ENCODE measurements at regions not wholly inside any gene's neighbourhood (a gene's known extent, or its start where the extent isn't known, plus 50 kb on each side); places are given as distances from the start of the nearest gene placed in this dataset.

- peaks cover 24% of the 10 kb centered on the region for H3K27me3 ChIP-seq (ENCODE audit: low read depth, low read length)
Observed at GRCh38 chr16:55943267-55943666, 68.1 kb upstream of the CES5A start.

GRCh38 chr16:55942821-55943220 is 67.6 kb upstream of the CES5A start:
- H3K27ac ChIP-seq (ENCODE audit: low read length), result no peak overlapping the region
- TF ChIP-seq, protein P1, sequence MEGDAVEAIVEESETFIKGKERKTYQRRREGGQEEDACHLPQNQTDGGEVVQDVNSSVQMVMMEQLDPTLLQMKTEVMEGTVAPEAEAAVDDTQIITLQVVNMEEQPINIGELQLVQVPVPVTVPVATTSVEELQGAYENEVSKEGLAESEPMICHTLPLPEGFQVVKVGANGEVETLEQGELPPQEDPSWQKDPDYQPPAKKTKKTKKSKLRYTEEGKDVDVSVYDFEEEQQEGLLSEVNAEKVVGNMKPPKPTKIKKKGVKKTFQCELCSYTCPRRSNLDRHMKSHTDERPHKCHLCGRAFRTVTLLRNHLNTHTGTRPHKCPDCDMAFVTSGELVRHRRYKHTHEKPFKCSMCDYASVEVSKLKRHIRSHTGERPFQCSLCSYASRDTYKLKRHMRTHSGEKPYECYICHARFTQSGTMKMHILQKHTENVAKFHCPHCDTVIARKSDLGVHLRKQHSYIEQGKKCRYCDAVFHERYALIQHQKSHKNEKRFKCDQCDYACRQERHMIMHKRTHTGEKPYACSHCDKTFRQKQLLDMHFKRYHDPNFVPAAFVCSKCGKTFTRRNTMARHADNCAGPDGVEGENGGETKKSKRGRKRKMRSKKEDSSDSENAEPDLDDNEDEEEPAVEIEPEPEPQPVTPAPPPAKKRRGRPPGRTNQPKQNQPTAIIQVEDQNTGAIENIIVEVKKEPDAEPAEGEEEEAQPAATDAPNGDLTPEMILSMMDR (IDR thresholded peaks at IDR 0.05; ENCODE audit: low read depth, low read length), result no peak
- no peak for TF ChIP-seq EZH2phosphoT487 (IDR thresholded peaks at IDR 0.05; ENCODE audit: low read depth)
- no peaks in the 10 kb centered on the region for H3K9me3 ChIP-seq (ENCODE audit: insufficient read depth, low read length)
- H3K79me2 ChIP-seq (ENCODE audit: low read length), result no peaks in the 10 kb centered on the region
- H3K4me1 ChIP-seq (ENCODE audit: low read length), result no peaks in the 10 kb centered on the region
- peaks cover 21% of the 10 kb centered on the region for H3K27me3 ChIP-seq (ENCODE audit: low read depth, low read length)
- no peak overlapping the region for H2AFZ ChIP-seq (ENCODE audit: low read depth, low read length)
- no peaks in the 10 kb centered on the region for H3K36me3 ChIP-seq (replicated peaks; ENCODE audit: low read depth, low read length)
- no peak overlapping the region for H3K4me2 ChIP-seq (ENCODE audit: low read length)
- no peaks in the 10 kb centered on the region for H4K20me1 ChIP-seq (ENCODE audit: insufficient read depth, low read length)
- H3K9ac ChIP-seq (ENCODE audit: low read length), result no peak overlapping the region
- no peak overlapping the region for H3K4me3 ChIP-seq (ENCODE audit: low read length)

More at GRCh38 chr16:55943267-55943666, 68.1 kb upstream of the CES5A start:
- Histone ChIP-seq H3K36me3 (replicated peaks; ENCODE audit: low read depth, low read length) (no peaks in the 10 kb centered on the region), H3K9ac (ENCODE audit: low read length) (no peak overlapping the region), H3K27ac (ENCODE audit: low read length) (no peak overlapping the region), H3K79me2 (ENCODE audit: low read length) (no peaks in the 10 kb centered on the region), H4K20me1 (ENCODE audit: insufficient read depth, low read length) (no peaks in the 10 kb centered on the region), H3K4me1 (ENCODE audit: low read length) (no peaks in the 10 kb centered on the region), H3K4me3 (ENCODE audit: low read length) (no peak overlapping the region), H3K9me3 (ENCODE audit: insufficient read depth, low read length) (no peaks in the 10 kb centered on the region), H2AFZ (ENCODE audit: low read depth, low read length) (no peak overlapping the region), H3K4me2 (ENCODE audit: low read length) (no peak overlapping the region)
- TF ChIP-seq EZH2phosphoT487 (IDR thresholded peaks at IDR 0.05; ENCODE audit: low read depth), result no peak
- TF ChIP-seq, protein P1 (IDR thresholded peaks at IDR 0.05; ENCODE audit: low read depth, low read length), result no peak

- Histone ChIP-seq H3K79me2 (ENCODE audit: low read length) (no peaks in the 10 kb centered on the region), H3K9me3 (ENCODE audit: insufficient read depth, low read length) (no peaks in the 10 kb centered on the region), H3K4me3 (ENCODE audit: low read length) (no peak overlapping the region), H3K4me2 (ENCODE audit: low read length) (no peak overlapping the region), H3K4me1 (ENCODE audit: low read length) (no peaks in the 10 kb centered on the region), H3K36me3 (replicated peaks; ENCODE audit: low read depth, low read length) (no peaks in the 10 kb centered on the region), H3K27ac (ENCODE audit: low read length) (no peak overlapping the region), H2AFZ (ENCODE audit: low read depth, low read length) (no peak overlapping the region), H3K9ac (ENCODE audit: low read length) (no peak overlapping the region), H3K27me3 (ENCODE audit: low read depth, low read length) (peaks cover 16% of the 10 kb centered on the region), H4K20me1 (ENCODE audit: insufficient read depth, low read length) (no peaks in the 10 kb centered on the region)
- TF ChIP-seq EZH2phosphoT487 (IDR thresholded peaks at IDR 0.05; ENCODE audit: low read depth), result no peak
- TF ChIP-seq, protein P1 (IDR thresholded peaks at IDR 0.05; ENCODE audit: low read depth, low read length), result no peak
Observed at GRCh38 chr16:55941552-55941951, 66.4 kb upstream of the CES5A start.

DNA sequence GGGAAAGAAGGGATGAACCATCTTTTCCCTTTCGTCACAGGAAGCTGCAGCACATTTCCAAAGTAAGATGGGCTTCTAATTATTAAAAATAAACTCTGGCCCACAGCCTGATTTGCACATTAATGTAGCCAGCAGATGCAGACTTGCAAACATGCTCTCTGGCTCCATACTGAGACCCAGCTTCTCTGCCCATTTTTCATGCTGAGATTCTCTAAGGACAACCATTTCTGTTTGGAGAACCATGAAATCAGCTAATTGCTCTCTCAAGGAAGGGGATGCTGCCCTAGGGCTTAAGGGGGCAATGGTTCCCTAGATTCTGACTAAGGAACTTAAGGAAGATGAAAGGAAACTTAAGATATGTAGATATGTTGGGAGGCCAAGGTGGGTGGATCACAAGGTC is 63.0 kb upstream of the CES5A start:
- H3K36me3 ChIP-seq (replicated peaks; ENCODE audit: low read depth, low read length), result no peaks in the 10 kb centered on the region
- no peaks in the 10 kb centered on the region for H4K20me1 ChIP-seq (ENCODE audit: insufficient read depth, low read length)
- no peak for TF ChIP-seq EZH2phosphoT487 (IDR thresholded peaks at IDR 0.05; ENCODE audit: low read depth)
- TF ChIP-seq, protein P1 (IDR thresholded peaks at IDR 0.05; ENCODE audit: low read depth, low read length), result no peak
- no peaks in the 10 kb centered on the region for H3K4me1 ChIP-seq (ENCODE audit: low read length)
- H3K27ac ChIP-seq (ENCODE audit: low read length), result no peak overlapping the region
- H3K9ac ChIP-seq (ENCODE audit: low read length), result no peak overlapping the region
- no peak overlapping the region for H3K4me3 ChIP-seq (ENCODE audit: low read length)
- no peak overlapping the region for H2AFZ ChIP-seq (ENCODE audit: low read depth, low read length)
- peaks cover 16% of the 10 kb centered on the region for H3K27me3 ChIP-seq (ENCODE audit: low read depth, low read length)
- no peaks in the 10 kb centered on the region for H3K9me3 ChIP-seq (ENCODE audit: insufficient read depth, low read length)
- H3K4me2 ChIP-seq (ENCODE audit: low read length), result no peak overlapping the region
- H3K79me2 ChIP-seq (ENCODE audit: low read length), result no peaks in the 10 kb centered on the region
